ENCODE measurements at regions not wholly inside any gene's neighbourhood (a gene's known extent, or its start where the extent isn't known, plus 50 kb on each side); places are given as distances from the start of the nearest gene placed in this dataset.

DNA sequence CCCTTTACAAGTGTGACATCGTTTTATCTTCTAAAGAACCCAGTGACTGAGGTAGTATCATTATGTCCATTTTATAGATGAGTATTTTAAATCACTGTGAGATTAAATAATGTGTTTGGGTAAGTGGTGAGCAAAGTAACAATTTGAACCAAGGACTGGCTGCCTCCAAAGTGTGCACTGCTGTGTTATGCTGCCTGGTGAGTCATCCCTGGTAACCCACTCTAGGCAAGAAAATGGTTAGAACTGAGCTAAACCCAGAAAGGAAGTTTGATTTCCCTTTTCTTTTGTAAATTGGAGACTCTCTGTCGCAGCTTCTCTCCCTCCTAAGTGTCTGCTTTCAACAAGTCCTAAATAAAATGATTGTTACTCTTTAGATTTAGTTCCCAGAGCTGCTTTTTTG lies 342.8 kb upstream of the KAZN start:
- Mint-ChIP-seq H3K4me3 (no peak overlapping the region), H3K4me1 (peaks cover 7% of the 10 kb centered on the region), H3K27ac (ENCODE audit: unreplicated experiment) (no peak overlapping the region), H3K27me3 (ENCODE audit: low read depth) (peaks cover 2% of the 10 kb centered on the region), H3K36me3 (ENCODE audit: low read depth) (no peaks in the 10 kb centered on the region), H3K9me3 (peaks cover 2% of the 10 kb centered on the region)
- TF ChIP-seq, protein P1, sequence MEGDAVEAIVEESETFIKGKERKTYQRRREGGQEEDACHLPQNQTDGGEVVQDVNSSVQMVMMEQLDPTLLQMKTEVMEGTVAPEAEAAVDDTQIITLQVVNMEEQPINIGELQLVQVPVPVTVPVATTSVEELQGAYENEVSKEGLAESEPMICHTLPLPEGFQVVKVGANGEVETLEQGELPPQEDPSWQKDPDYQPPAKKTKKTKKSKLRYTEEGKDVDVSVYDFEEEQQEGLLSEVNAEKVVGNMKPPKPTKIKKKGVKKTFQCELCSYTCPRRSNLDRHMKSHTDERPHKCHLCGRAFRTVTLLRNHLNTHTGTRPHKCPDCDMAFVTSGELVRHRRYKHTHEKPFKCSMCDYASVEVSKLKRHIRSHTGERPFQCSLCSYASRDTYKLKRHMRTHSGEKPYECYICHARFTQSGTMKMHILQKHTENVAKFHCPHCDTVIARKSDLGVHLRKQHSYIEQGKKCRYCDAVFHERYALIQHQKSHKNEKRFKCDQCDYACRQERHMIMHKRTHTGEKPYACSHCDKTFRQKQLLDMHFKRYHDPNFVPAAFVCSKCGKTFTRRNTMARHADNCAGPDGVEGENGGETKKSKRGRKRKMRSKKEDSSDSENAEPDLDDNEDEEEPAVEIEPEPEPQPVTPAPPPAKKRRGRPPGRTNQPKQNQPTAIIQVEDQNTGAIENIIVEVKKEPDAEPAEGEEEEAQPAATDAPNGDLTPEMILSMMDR (conservative IDR thresholded peaks at IDR 0.05), result no peak
- DNase-seq (ENCODE audit: low read depth, low spot score), result no peak

DNA sequence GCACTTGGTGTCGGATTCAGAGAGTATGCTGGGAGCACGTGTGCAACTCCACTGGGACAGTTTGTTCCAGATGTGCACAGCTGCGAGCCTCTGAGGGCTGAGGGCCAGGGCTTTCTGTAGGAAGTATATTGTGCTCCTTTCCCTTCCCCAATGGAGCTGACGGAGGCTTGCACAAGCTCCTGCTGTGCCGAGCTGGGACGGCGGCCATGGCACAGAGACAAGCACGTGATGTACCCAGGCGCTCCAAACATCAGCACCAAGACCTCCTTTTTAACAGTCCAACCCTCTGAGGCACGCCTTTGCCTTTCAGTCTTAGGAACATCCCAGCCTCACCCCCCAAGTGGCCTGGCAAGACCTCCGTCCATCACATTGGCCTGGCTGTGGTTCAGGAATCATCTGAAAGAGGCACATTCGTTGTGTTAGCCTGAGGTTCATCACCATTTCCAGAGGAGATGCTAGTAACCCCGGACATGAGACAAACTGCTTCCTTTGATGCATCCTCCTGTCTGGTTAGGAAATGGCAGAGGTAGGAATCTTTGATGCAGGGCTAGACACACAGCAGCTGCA lies 339.2 kb upstream of the KAZN start:
- peaks cover 2% of the 10 kb centered on the region for H3K9me3 Mint-ChIP-seq
- no peak overlapping the region for H3K27ac Mint-ChIP-seq (ENCODE audit: unreplicated experiment)
- no peak for DNase-seq (ENCODE audit: low read depth, low spot score)
- peaks cover 9% of the 10 kb centered on the region for H3K27me3 Mint-ChIP-seq (ENCODE audit: low read depth)
- TF ChIP-seq, protein P1 (conservative IDR thresholded peaks at IDR 0.05), result no peak
- no peak overlapping the region for H3K4me3 Mint-ChIP-seq
- peaks cover 7% of the 10 kb centered on the region for H3K4me1 Mint-ChIP-seq
- H3K36me3 Mint-ChIP-seq (ENCODE audit: low read depth), result no peaks in the 10 kb centered on the region

DNA sequence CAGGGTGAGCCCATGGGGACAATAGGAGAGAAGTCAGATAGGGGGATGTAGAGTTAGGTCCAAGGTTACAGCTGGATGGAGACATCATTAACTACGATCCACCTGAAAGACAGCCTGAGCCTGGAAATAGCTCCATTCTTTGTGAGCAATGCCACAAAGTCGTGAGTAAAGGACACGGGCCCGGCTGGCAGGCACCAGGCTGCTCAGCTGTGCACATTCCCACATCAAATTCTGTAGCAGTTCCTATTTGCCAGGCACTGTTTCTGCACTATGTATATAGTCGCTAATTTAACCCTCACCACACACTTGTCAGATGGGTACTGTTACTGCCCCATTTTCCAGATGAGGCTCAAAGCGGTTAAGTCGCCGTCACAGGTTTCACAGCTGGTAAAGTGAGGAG lies 338.0 kb upstream of the KAZN start:
- Mint-ChIP-seq H3K27me3 (ENCODE audit: low read depth) (peaks cover 9% of the 10 kb centered on the region), H3K4me1 (peaks cover 7% of the 10 kb centered on the region), H3K4me3 (no peak overlapping the region), H3K27ac (ENCODE audit: unreplicated experiment) (no peak overlapping the region), H3K9me3 (peaks cover 2% of the 10 kb centered on the region), H3K36me3 (ENCODE audit: low read depth) (no peaks in the 10 kb centered on the region)
- TF ChIP-seq, protein P1 (conservative IDR thresholded peaks at IDR 0.05), result no peak
- DNase-seq (ENCODE audit: low read depth, low spot score), result no peak

DNA sequence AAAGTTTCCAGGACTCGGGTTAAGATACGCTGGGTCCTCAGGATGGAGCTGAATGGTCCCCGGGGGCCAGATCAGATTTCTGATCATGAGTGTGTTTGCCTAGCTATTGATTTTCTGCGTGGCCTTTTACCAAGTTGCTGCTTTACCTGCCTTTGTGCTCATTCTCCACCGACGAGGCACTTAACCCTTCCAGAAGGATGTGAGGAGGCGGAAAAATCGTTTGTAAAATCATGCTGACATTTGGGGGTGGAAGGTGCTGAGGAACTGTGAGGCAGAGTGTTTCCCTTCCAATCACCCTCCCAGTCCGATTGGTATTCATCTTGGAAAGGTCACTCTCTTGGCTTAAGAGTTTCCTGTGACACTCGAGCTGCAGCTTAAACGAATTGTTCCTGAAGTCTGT lies 337.1 kb upstream of the KAZN start:
- Mint-ChIP-seq H3K4me1 (peaks cover 7% of the 10 kb centered on the region), H3K27me3 (ENCODE audit: low read depth) (peaks cover 12% of the 10 kb centered on the region), H3K36me3 (ENCODE audit: low read depth) (no peaks in the 10 kb centered on the region), H3K4me3 (no peak overlapping the region), H3K27ac (ENCODE audit: unreplicated experiment) (no peak overlapping the region), H3K9me3 (peaks cover 2% of the 10 kb centered on the region)
- no peak for DNase-seq (ENCODE audit: low read depth, low spot score)
- TF ChIP-seq, protein P1 (conservative IDR thresholded peaks at IDR 0.05), result no peak

DNA sequence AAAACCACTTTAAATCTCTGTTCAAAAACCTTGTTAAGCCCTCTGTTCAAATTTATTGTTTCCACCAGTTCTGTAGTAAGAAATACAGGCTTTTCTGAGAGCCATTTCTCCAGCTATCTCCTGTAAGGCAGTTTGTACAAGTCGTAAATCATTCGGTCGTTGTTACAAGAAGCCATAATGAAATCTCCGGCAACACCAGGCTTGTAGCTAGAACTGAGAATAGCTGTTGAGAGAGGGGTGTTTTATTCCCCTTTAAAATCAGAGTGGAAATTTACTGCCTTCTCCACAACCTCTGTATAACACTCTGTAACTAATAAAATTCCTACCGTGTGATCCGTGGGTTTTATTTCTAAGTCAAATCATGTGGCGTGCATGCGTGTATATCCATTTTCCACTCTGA lies 335.8 kb upstream of the KAZN start:
- TF ChIP-seq, protein P1 (conservative IDR thresholded peaks at IDR 0.05), result no peak
- no peak for DNase-seq (ENCODE audit: low read depth, low spot score)
- Mint-ChIP-seq H3K27ac (ENCODE audit: unreplicated experiment) (no peak overlapping the region), H3K27me3 (ENCODE audit: low read depth) (peaks cover 10% of the 10 kb centered on the region), H3K9me3 (no peaks in the 10 kb centered on the region), H3K36me3 (ENCODE audit: low read depth) (no peaks in the 10 kb centered on the region), H3K4me3 (no peak overlapping the region), H3K4me1 (peaks cover 7% of the 10 kb centered on the region)
